ENCODE measurements at regions not wholly inside any gene's neighbourhood (a gene's known extent, or its start where the extent isn't known, plus 50 kb on each side); places are given as distances from the start of the nearest gene placed in this dataset.

- H3K9me3 ChIP-seq: no peaks in the 10 kb centered on the region
- H3K27me3 ChIP-seq: peaks cover 21% of the 10 kb centered on the region
- peak; percentile 81 for DNase-seq
- H3K36me3 ChIP-seq: no peaks in the 10 kb centered on the region
- H3K4me3 ChIP-seq: peak overlapping the region; percentile 54
Measured at GRCh38 chr3:168249550-168250414, 154.1 kb upstream of the GOLIM4 start.

- H3K9me3 ChIP-seq: no peaks in the 10 kb centered on the region
- DNase-seq: peak; percentile 3
- no peaks in the 10 kb centered on the region for H3K36me3 ChIP-seq
- peak overlapping the region; percentile 54 for H3K4me3 ChIP-seq
- peaks cover 21% of the 10 kb centered on the region for H3K27me3 ChIP-seq
Measured at GRCh38 chr3:168249205-168249549, 153.5 kb upstream of the GOLIM4 start.

GRCh38 chr3:168248383-168249204, 152.9 kb upstream of the GOLIM4 start:
- peak; percentile 63 for DNase-seq
- no peaks in the 10 kb centered on the region for H3K9me3 ChIP-seq
- H3K36me3 ChIP-seq: no peaks in the 10 kb centered on the region
- H3K4me3 ChIP-seq: peak overlapping the region; percentile 54
- H3K27me3 ChIP-seq: peaks cover 21% of the 10 kb centered on the region

GRCh38 chr3:168241156-168241555, 145.4 kb upstream of the GOLIM4 start:
- no peak overlapping the region for H3K4me3 ChIP-seq
- H3K9me3 ChIP-seq: no peaks in the 10 kb centered on the region
- peaks cover 19% of the 10 kb centered on the region for H3K27me3 ChIP-seq
- H3K36me3 ChIP-seq: no peaks in the 10 kb centered on the region
- DNase-seq: no peak

- H3K36me3 ChIP-seq: no peaks in the 10 kb centered on the region
- H3K27me3 ChIP-seq: peaks cover 19% of the 10 kb centered on the region
- DNase-seq: no peak
Measured at GRCh38 chr3:168239287-168239686, 143.6 kb upstream of the GOLIM4 start.

GRCh38 chr3:168233001-168233400, 137.3 kb upstream of the GOLIM4 start:
- H3K27me3 ChIP-seq: peaks cover 18% of the 10 kb centered on the region
- no peaks in the 10 kb centered on the region for H3K36me3 ChIP-seq
- H3K9me3 ChIP-seq: no peaks in the 10 kb centered on the region
- H3K4me3 ChIP-seq: no peak overlapping the region
- DNase-seq: no peak

More at GRCh38 chr3:168239287-168239686, 143.6 kb upstream of the GOLIM4 start:
- Histone ChIP-seq H3K4me3 (no peak overlapping the region), H3K9me3 (no peaks in the 10 kb centered on the region)

- Histone ChIP-seq H3K36me3 (no peaks in the 10 kb centered on the region), H3K27me3 (peaks cover 7% of the 10 kb centered on the region), H3K4me3 (no peak overlapping the region), H3K9me3 (no peaks in the 10 kb centered on the region)
- DNase-seq: no peak
Measured at GRCh38 chr3:168223085-168223484, 127.4 kb upstream of the GOLIM4 start.

- H3K9me3 ChIP-seq: no peaks in the 10 kb centered on the region
- H3K36me3 ChIP-seq: no peaks in the 10 kb centered on the region
- H3K27me3 ChIP-seq: peaks cover 7% of the 10 kb centered on the region
- DNase-seq: peak; percentile 11
- H3K4me3 ChIP-seq: no peak overlapping the region
Measured at GRCh38 chr3:168220556-168220955, 124.8 kb upstream of the GOLIM4 start.

GRCh38 chr3:168219530-168219929, 123.8 kb upstream of the GOLIM4 start:
- Histone ChIP-seq H3K27me3 (peaks cover 7% of the 10 kb centered on the region), H3K36me3 (no peaks in the 10 kb centered on the region), H3K4me3 (no peak overlapping the region), H3K9me3 (no peaks in the 10 kb centered on the region)
- DNase-seq: no peak

GRCh38 chr3:168218600-168218999, 122.9 kb upstream of the GOLIM4 start:
- Histone ChIP-seq H3K4me3 (no peak overlapping the region), H3K27me3 (peaks cover 7% of the 10 kb centered on the region), H3K9me3 (no peaks in the 10 kb centered on the region), H3K36me3 (no peaks in the 10 kb centered on the region)
- DNase-seq: no peak

- Histone ChIP-seq H3K9me3 (no peaks in the 10 kb centered on the region), H3K36me3 (no peaks in the 10 kb centered on the region)
Measured at GRCh38 chr3:168216851-168217250, 121.1 kb upstream of the GOLIM4 start.

GRCh38 chr3:168213920-168214319, 118.2 kb upstream of the GOLIM4 start:
- H3K9me3 ChIP-seq: no peaks in the 10 kb centered on the region
- peak overlapping the region; percentile 25 for H3K4me3 ChIP-seq
- H3K27me3 ChIP-seq: no peaks in the 10 kb centered on the region
- DNase-seq: no peak
- H3K36me3 ChIP-seq: no peaks in the 10 kb centered on the region

More at GRCh38 chr3:168216851-168217250, 121.1 kb upstream of the GOLIM4 start:
- H3K27me3 ChIP-seq: peaks cover 3% of the 10 kb centered on the region
- H3K4me3 ChIP-seq: no peak overlapping the region
- DNase-seq: no peak

- H3K9me3 ChIP-seq: no peaks in the 10 kb centered on the region
- no peaks in the 10 kb centered on the region for H3K36me3 ChIP-seq
- no peak for DNase-seq
Measured at GRCh38 chr3:168212664-168213285, 117.1 kb upstream of the GOLIM4 start.

GRCh38 chr3:168205451-168205850, 109.7 kb upstream of the GOLIM4 start:
- Histone ChIP-seq H3K9me3 (no peaks in the 10 kb centered on the region), H3K27me3 (peaks cover 3% of the 10 kb centered on the region; the same call in 1 of the 2 replicates), H3K4me3 (no peak overlapping the region), H3K36me3 (no peaks in the 10 kb centered on the region)
- DNase-seq: no peak

More at GRCh38 chr3:168212664-168213285, 117.1 kb upstream of the GOLIM4 start:
- H3K27me3 ChIP-seq: no peaks in the 10 kb centered on the region
- H3K4me3 ChIP-seq: no peak overlapping the region

GRCh38 chr3:168197162-168197561, 101.4 kb upstream of the GOLIM4 start:
- Histone ChIP-seq H3K36me3 (no peaks in the 10 kb centered on the region), H3K9me3 (no peaks in the 10 kb centered on the region), H3K27me3 (peaks cover 3% of the 10 kb centered on the region; the same call in 1 of the 2 replicates), H3K4me3 (no peak overlapping the region)
- DNase-seq: no peak

GRCh38 chr3:168191856-168192255, 96.1 kb upstream of the GOLIM4 start:
- DNase-seq: no peak
- Histone ChIP-seq H3K27me3 (no peaks in the 10 kb centered on the region; the same call in 1 of the 2 replicates), H3K36me3 (no peaks in the 10 kb centered on the region), H3K4me3 (no peak overlapping the region), H3K9me3 (no peaks in the 10 kb centered on the region)

- Histone ChIP-seq H3K9me3 (no peaks in the 10 kb centered on the region), H3K4me3 (no peak overlapping the region), H3K27me3 (no peaks in the 10 kb centered on the region; the same call in 1 of the 2 replicates), H3K36me3 (no peaks in the 10 kb centered on the region)
- DNase-seq: no peak
Measured at GRCh38 chr3:168187233-168187632, 91.5 kb upstream of the GOLIM4 start.
